RPMI7951 (cell line): ENCODE measurements at regions not wholly inside any gene's neighbourhood (a gene's known extent, or its start where the extent isn't known, plus 50 kb on each side); places are given as distances from the start of the nearest gene placed in this dataset.

ENCODE experiments used
- DNase-seq: peaks from one replicate; pipeline ENCODE4 v3.0.0-alpha.2; 2012; ENCODE audit warnings: low read depth

DNA sequence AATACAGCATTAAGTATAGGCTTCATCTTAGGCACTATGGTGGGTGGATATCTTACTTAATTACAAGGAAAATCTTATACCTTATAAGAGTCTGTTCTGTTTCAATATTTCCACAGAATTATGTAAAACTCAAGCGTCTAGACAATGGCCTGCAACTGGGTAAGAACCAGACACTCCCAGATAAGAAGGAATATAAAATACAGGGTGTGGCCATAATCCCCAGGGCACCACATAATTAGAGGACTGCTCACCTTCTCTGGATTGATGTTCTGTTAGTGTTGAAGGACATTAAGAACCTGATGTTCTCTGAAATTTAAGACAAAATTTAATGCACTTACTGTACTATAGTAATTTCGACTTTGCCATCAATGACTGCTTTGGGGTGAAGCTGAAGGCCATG, 198.2 kb upstream of the ARSJ start:
- no peak for DNase-seq

DNA sequence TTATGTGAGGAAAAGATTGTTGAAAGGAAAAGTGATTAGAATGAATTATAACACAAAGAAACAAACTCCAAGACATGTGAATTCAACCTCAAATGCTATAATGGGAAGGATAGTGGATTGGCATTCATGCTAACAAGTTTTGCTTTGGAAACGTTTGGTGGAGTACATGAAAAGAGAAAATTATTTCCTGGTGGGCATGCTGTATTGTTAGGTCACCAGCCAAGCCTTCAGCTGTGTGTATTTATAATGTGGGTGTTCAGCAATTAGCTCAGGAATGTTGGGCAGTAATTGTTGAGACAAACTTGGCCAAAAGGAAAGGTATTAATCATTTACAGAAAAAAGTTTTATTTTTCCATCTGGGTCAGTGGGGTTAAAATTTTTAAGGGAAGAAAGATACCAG, 198.9 kb upstream of the ARSJ start:
- DNase-seq: peak; percentile 2

DNA sequence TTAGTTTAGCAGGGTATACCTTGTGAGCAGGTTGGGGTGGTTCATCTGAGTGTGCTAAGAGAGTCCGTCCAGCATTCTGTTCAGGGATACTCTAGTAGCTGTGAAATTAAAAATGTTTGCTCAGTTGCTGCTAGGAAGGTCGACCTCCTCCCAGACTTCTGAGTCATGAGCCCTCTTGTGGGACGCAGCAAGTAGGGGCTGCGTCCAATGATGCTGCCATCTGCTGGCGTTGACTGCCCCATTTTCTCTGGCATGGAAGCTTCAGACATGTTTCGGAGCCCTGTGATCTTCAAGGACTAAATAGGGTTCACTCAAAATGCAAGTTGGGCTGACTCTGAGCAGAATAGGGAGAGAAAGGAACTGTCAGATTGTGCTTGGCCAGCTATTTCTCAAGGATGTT, 201.0 kb upstream of the ARSJ start:
- DNase-seq: peak; percentile 69

DNA sequence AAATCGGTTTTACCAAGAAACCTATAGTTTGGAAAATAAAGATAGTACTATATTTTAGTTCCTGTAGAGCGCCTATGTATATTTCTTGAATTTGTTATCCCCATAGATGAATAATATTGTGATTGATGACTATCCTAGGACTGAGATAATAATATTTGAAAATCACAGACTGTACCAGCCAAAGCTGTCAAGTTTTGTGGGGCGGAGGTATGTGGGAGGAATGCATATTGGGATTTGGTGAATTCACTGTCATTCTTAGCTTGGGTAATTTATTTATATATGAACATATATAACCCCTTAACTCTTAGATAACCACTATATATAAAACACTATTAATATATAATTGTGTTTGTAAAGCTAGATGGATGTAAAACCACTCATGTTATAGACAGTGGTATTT, 205.5 kb upstream of the ARSJ start:
- no peak for DNase-seq

DNA sequence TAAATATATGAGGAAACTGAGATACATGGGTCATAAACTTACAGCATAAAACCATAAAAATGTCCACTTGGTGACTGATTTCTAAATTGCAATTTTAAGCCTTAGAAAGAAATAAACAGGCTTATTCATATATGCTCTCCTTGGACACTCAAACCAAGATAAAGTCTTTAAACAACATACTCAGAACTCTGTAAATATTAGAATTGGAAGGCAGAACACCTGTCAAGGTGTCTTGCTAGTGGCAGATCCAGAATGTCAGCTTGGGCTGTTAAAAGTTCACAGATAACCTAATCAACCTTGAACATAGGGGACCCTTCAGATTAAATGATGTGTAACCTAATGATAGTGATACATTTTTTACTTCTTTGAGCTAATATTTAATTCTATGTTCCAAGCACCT, 208.1 kb upstream of the ARSJ start:
- no peak for DNase-seq

DNA sequence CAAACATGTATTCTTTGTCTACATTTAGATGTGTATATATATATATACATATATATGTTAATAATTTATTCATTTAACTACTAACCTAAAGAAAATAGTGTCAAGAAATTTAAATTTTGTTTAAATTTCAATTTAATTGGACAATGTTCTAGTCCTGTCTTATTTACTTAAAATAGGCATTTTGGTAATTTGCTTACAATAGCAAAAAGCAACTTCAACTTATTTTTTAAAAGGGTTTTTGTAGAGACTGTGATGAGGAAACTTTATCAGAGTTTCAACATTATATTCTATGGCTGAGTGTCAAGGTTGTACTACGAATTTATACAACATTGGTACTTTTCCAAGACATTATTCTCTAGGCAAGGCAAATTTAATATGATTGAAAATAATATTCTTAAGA, 212.0 kb upstream of the ARSJ start:
- no peak for DNase-seq

DNA sequence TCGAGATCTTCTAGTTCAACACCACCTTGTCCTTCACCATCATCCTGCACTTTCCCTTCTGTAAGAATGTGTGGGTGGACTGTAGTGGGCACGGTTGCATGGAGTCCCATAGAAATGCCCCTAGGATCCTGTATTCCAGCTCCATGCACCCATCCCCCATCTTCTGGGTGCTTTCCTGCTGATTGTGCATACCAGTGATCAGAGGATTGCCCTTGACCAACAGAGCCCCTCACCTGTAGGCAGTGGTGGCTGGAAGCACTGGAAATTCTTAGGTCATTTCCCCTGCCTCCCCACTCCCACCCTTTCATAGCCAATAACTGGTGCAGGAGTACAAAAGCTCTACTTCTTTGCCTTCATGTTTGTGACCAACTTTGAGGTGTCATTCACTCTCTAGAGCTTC, 213.4 kb upstream of the ARSJ start:
- DNase-seq: no peak

DNA sequence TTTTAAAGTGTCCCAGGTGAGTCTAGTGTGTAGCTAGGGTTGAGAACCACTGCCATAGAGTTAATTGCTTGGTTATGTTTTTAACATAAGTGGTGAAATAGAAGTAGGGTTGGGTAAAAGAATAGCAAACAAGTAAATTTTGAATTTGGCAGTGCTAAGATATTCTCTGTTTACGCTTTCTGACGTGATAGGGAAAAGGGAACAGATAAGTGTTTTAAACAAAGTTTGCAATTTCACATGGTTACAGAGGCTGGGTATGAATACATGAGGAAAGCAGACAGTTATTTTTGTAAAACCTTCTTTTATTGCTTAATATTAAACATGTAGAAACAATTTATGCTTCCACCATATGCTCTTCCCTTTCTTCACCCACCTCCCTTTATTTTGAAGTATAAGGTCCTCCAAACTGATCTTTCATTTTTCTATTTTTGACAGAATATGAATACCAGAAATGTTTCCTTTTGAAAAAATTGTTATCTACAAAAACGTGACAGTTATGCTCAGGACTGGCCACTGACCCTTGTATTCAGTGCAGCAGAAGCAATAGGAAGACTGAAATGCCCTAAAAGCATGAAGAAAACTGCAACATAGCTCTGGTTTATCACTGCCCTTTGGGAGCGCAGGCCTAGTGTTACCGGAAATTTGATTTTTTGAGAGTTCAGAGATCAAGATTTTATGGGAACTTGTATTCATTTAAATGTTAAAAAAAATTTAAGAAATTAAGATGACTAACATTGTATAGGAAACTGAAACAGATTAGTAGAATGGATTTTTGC, 214.4 kb upstream of the ARSJ start:
- DNase-seq: no peak

DNA sequence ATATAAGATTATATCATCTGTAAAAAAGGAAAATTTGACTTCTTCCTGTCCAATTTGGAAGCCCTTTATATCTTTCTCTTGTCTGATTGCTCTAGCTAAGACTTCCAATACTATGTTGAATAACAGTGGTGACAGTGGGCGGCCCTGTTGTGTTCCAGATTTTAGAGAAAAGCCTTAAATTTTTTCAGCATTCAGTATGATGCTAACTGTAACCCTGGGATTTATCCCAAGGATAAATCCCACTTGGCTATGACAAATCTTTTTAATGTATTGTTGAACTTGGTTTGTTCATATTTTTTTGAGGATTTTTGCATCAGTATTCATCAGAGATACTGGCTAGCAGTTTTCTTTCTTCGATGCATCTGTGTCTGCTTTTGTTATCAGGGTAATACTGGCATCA, 217.2 kb upstream of the ARSJ start:
- DNase-seq: no peak

DNA sequence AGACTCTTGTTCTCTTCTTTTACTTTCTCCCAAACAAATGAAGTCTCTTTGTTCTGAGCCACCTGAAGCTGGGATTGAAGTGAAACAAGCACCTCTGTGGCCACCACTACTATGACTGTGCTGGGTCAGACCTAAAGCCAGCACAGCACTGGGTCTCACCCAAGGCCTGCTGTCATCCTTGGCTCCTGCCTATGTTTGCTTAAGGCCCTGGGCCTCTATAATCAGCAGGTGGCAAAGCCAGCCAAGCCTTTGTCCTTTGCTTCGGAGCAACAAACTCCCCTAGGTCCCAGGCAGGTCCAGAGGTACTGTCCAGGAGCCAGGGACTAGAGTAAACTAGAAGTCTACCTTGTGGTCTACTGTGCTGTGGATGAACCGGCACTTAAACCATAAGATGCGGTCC, 220.6 kb upstream of the ARSJ start:
- no peak for DNase-seq

DNA sequence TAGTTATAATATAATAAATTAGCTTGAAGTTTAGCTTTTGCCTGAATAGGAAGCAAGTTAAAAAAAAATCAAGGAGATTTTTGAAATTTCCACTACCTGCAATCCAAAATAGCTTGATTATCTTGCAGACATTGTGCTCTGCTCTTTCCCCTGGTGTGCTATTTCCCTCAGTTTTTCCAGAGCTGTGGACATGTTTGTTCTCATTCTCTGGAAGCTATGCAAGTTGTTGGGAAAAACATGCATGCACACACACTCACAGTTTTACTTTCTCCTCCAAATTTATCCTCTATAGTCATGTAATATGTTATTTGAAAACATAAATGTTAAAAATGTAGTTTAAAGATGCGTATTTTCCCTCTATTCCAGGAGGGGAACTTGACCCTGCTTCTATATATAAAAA, 225.8 kb upstream of the ARSJ start:
- no peak for DNase-seq

DNA sequence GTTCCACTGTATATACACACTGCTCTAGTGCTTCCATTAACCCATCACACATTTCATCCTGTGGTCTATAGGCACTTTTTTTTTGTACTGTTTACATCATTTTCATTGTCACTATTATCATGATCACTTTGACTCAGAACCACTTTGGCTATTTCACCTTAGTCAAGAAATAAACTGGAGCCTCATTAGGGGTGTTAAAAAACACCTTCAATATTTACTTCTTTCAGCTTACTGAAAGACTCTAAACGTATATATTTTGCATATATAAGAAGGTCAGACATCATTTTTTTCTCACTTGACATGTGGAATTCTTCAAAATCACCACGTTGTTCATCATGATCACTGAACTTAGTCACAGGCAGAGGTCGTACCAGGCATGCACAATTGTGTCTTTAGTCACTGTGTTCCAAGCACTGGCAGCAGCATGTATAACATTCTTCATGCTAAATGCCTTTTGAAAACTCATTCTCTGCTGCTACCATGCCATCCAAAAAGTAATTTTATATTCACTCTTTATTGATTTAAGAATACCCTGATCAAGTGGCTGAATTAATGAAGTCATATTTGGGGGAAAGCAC, 229.2 kb upstream of the ARSJ start:
- DNase-seq: peak; percentile 8

DNA sequence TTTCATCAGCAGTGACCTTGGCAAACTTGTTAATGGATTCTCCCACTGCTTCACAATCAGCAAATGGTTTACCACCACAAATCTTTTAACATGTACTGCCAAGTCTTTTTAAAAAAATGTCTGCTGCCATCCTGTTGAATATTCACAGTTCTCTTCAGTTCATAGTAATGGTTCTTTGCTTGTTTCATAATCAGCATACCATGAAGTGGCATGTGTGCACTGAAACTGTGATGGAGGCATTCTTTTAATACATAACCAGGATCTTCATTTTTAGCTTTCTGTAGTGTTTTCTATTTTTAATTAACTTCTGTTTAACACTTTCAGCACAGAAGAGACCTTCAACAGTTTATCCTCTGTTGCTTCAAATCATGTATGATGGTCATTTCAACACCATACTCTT, 230.1 kb upstream of the ARSJ start:
- no peak for DNase-seq

DNA sequence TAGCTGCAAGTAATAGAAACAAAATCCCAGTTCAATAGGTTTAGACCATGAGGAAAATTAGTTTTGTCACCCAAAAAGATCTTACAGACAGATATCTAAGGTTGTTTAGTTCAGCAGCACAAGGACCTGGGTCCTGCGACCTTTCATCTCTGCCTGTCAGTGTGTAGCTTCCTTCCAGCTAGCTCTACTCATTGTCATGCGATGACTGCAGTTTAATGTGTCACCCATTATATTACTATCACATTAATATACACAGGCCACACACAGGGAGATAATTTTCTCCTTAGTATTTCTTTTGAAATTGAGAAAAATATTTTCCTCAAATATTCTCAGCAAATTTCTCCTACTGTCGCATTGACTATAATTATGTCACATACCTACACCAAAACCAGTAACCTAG, 232.1 kb upstream of the ARSJ start:
- DNase-seq: no peak

DNA sequence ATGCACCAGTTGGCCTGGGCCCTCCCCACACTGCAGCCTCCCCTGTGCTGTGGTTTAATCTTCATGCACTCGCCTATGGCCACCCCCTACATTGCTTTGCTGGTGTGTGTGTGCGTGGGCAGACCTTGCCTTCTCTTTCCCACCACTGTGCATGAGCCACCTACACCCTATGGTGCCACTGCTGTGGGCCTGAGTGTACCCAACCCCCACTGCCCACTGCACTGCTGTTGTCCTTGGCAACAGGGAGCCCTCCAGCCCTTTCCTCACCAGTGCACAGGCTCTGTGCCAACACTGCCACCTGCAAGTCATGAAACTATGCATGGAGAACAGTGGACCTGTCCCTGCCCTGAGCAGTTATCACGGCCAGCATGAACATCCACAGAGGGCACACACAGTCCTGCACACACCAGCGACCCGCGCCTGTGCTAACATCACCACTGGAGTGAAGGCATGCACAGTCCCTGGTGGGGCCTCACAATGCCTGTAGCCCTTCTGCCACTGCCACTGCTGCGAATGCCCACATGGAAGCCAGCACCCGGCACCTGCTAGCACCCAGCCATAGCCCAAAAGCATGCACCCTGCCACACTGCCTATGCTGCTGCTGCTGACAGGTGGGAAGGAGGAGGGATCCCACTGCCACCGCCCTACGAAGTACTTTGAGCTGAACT, 237.8 kb upstream of the ARSJ start:
- no peak for DNase-seq

DNA sequence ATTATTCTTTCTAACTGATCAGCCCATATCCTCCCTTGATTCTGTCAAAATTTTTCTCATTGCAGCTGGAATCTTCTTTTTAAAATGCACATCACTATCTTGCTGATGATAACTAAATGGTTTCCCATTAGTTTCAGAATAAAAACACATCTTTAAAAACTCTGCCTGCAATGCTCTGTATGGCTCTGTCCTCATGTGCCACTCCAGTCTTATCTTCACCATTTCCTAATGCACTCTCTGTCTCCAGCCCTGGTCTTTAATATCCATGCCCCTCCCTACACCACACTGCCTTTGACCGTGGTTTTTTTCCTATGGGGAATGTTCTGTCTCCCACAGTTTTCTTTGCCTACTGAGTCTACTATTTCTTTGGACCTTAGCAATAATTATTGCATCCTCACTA, 244.1 kb upstream of the ARSJ start:
- DNase-seq: no peak

DNA sequence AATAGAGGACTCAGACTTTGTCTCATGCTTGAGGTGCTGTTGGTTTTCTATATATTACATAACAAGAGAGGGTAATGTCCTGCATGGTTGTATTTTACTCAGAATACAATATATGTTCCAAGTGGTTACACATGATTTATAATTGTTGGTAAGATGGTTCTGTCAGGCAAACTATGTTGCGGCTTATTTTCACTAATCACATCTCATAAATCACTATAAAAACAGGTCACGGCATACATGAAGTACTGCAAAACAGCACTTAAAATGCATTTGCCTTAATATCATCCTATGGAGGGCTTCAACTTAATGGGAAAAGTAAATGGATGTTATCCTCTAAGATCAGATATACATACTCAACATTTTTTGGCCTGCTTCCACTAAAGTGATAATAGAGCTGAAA, 246.0 kb upstream of the ARSJ start:
- DNase-seq: no peak

DNA sequence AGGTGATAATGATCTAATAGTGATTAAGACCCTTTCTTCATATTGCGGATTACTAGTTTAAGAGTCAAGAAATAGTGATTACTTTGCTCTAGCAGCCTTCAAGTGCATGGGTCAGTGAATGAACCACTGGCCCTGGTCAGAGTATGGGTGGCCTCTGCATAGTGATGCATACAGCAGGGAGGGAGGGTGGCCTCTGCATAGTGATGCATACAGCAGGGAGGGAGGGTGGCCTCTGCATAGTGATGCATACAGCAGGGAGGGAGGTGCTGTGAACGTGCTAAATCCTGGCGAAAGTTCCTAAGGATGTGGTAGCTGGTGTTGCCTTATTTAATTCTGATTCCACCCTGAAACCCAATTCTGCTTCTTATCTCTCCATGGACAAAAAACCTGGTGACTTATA, 246.7 kb upstream of the ARSJ start:
- no peak for DNase-seq

DNA sequence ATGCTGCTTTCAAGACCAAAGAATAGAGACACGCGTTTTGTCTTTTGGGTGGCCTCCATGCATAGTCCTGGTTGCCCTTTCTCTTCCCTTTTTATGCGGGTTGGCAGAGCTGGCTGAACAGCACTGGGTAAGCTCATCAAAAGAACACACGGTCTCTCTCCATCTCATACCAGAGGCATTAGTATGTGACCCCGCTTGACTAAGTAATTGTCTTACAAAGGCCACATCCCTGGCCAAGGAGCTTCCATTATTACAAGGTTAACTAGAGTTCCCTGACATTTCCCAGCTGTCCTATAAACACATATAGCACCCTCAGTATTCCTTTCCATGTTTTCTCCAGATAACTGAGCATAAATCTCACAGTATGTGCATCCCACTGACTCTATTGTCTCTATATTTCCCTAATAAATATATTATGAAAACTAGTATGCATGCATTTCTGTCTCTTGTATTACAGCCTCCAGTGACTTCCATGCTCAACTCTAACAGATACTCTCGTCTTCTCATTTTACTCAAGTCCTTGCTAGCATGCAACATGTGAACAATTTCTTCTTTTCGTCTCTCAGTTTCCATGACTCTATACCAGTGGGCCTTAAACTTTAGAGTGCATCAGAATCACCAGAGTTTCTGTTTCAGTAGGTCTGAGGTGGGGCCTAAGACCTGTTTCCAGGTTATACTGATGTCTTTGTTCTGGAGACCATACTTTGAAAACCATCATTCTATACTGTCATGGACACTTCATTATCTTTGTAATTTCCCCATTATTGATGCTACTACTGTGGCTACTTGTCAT, 247.7 kb upstream of the ARSJ start:
- DNase-seq: no peak

DNA sequence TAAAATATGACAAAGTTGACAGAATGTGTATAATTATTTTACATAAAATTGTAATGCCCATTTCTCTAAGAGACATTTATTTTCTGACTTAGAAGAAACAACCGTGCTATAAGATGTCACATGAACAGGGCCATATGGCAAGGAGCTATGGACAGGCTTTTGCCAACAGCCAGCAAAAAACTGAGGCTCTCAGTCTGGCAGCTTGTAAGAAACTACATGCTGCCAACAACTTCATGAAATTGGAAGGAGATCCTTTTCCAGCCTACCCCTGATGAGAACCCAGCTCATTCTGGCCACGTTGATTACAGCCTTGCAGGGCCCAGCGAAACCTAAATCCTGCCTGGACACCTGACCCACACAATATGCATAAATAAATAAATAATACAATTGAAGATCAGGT, 250.3 kb upstream of the ARSJ start:
- DNase-seq: no peak

DNA sequence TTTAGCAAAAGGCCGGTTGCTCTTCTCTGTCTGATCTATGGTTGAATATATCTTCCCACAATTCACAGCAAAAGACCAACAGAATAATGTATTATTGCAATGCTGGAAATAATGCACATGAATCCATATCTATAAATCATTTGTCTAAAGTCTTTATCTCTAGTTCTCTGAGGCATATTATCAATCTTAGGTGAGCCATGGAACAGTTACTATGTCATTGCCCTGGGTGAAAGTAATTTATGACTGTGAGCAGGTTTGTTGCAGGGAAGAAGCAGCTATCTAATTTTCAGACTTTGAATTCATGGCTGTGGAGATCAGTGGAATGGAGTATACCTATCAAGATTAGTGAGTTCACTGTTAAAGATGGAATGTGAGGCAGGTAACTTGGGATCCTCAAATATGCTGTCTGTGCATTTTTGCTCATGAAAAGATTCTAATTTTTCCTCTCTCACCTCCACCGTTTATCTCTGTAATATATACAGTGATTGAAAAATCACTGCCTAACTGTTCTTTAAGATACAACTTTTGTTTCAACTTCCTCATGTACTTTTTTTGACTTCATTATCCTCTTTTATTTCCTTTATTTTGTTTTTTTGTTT, 256.8 kb upstream of the ARSJ start:
- DNase-seq: no peak

DNA sequence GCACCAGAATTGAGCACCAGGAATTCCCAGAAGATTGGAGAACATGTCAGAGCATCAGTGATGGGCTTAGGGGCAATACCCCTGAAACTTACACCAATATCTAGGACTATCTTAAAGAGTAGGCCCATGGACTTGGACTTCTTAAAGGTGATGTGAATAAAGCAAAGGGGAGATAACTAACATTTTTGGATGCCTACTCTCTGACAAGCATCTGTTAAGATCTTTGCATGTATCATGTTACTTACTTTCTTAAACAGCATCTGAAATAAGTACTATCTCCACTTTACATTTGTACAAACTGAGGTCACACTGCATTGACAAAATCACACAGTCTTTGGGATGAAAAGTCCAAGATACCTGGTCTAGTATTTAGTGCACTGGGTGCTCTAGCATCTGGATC, 258.6 kb upstream of the ARSJ start:
- DNase-seq: no peak
